ENCODE measurements at regions not wholly inside any gene's neighbourhood (a gene's known extent, or its start where the extent isn't known, plus 50 kb on each side); places are given as distances from the start of the nearest gene placed in this dataset.

DNA sequence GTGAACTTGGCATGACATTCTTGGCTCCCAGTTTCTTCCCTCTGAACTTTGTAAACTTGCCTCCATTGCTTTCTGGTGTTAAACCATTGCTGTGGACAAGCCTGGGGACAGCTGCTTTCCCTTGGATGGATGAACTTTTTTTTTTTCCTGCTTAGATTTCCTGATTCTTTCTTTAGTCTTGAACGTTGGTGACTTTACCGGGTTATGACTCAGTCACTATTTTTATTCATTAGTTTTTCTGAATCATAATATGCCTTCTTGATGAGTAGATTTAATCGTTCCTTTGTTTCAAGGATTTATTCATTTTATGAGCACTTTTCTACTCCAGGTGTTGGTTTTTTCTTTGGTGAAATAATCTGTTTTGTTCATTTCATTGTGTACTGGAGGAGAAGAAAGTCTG, 155.0 kb upstream of the RTL1 start:
- TF ChIP-seq GATA2 (IDR thresholded peaks at IDR 0.05; ENCODE audit: low read depth, low read length) (no peak), GATA3 (IDR thresholded peaks at IDR 0.05; ENCODE audit: low read depth, low read length) (no peak)
